Stomach smooth muscle (tissue), 2 donors: ENCODE measurements at regions not wholly inside any gene's neighbourhood (a gene's known extent, or its start where the extent isn't known, plus 50 kb on each side); places are given as distances from the start of the nearest gene placed in this dataset.

Experiments used
- H3K27ac ChIP-seq: one replicate; pipeline ENCODE4 v1.7.0; 2013; ENCODE audit warnings: mild to moderate bottlenecking, low read length, inconsistent platforms
- H3K27me3 ChIP-seq, 2 donors: one replicate each; pipeline ENCODE4 v1.7.0; 2013; ENCODE audit warnings: low read length in 2 of 2; ENCODE audit not compliant: insufficient read depth in 2 of 2, control insufficient read depth in 1 of 2
- H3K36me3 ChIP-seq, 2 donors: one replicate each; pipeline ENCODE4 v1.7.0; 2013; ENCODE audit warnings: low read length in 2 of 2; ENCODE audit not compliant: control insufficient read depth in 2 of 2, insufficient read depth in 2 of 2
- H3K4me1 ChIP-seq: one replicate; pipeline ENCODE4 v1.7.0; 2013; ENCODE audit warnings: low read length; ENCODE audit not compliant: control insufficient read depth, insufficient read depth
- H3K4me3 ChIP-seq, 2 donors: one replicate each; pipeline ENCODE4 v1.7.0; 2013; ENCODE audit warnings: low read length in 2 of 2
- H3K9ac ChIP-seq, 2 donors: one replicate each; pipeline ENCODE4 v1.7.0; 2013; ENCODE audit warnings: low read length in 2 of 2, mild to moderate bottlenecking in 1 of 2
- H3K9me3 ChIP-seq, 2 donors: one replicate each; pipeline ENCODE4 v1.7.0; 2013; ENCODE audit warnings: low read length in 2 of 2; ENCODE audit not compliant: control insufficient read depth in 2 of 2
- donor health status: healthy.
- donor health status: Pancreatic carcinoma.

DNA sequence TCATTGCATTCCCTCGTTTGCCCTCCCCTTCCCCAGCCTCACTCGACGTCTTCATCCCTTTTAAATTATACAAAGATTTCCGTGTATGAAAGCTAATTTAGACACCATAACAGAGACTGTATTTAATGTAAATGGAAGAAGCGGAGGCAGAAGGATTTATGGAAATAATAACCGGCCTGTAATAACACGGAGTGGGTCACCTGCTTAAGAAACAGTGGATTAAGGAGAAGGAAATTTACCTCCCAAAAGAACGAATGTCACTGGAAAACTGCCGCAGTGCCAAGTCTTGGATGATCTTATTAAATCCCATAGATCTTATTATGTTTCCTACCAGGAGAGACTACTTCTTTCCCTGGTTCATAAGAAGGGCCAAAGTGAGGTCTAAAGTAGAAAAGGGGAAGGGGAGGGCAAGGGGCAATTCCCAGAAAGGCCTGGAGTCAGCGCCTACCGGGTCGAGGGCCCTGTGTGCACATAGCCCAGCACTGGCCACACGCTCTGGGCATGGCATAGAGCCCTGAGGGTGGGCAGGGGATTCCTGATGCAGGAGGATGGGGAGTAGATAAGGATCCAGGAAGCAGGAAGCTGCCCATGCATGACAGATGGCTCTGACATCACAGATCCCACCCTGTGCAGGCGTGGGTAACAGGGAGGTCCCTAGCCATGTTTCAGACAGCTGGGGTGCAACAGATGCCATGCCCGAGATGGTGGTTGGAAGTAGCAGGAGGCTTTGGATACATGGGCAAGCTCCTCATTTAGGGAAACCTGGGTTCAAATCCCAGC is 56.2 kb upstream of the RPL38 start:
- Histone ChIP-seq H3K27me3 (peaks cover 0 to 4% of the 10 kb centered on the region in 2 donors), H3K4me1 (no peaks in the 10 kb centered on the region), H3K9ac (no peak overlapping the region), H3K4me3 (no peak overlapping the region), H3K27ac (no peak overlapping the region), H3K9me3 (peaks cover 4 to 6% of the 10 kb centered on the region in 2 donors), H3K36me3 (no peaks in the 10 kb centered on the region)

DNA sequence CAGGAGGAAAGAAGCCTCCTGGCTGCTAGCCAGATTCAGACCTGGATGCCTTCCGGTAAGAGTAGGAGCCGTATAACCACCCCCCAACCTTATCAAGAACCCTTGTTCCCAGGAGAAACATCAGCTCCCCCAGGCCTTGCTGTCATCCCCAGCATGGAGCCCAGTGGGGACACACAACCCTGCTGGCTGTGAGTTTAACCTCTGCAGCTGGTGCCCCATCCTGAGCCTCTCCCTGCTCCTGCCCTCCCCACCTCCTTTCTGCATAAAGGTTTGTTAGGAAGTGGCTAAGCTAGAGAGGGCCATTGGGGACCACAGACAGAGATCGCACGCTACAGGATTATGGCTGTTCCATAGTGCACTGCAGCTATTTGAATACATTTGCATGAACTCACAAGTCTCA is 55.5 kb upstream of the RPL38 start:
- Histone ChIP-seq H3K9ac (no peak overlapping the region), H3K9me3 (peaks cover 4 to 6% of the 10 kb centered on the region in 2 donors), H3K4me3 (no peak overlapping the region), H3K27ac (no peak overlapping the region), H3K27me3 (peaks cover 0 to 4% of the 10 kb centered on the region in 2 donors), H3K36me3 (no peaks in the 10 kb centered on the region), H3K4me1 (peaks cover 2% of the 10 kb centered on the region)

DNA sequence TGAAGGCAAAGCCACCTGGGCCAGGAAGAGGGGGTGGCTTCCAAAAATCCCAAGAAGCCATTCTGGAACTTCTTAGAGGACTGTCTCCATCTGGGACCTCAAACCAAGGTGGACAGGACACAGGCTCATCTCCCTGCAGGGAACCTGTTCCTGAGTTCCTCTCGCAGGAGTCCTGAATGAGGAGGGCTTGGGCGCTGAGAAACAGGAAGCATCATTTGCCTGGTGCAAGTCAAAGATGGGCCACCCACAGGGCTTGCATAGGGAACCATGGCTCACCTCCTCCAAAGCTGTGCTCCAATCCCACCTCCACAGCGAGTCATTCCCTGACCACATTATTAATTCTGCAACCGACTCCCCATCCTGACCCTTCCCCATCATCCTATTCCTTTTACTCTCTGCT is 55.0 kb upstream of the RPL38 start:
- Histone ChIP-seq H3K4me1 (peaks cover 2% of the 10 kb centered on the region), H3K9ac (no peak overlapping the region), H3K9me3 (peaks cover 4 to 6% of the 10 kb centered on the region in 2 donors), H3K36me3 (no peaks in the 10 kb centered on the region), H3K4me3 (no peak overlapping the region), H3K27me3 (peaks cover 1 to 4% of the 10 kb centered on the region in 2 donors), H3K27ac (no peak overlapping the region)

DNA sequence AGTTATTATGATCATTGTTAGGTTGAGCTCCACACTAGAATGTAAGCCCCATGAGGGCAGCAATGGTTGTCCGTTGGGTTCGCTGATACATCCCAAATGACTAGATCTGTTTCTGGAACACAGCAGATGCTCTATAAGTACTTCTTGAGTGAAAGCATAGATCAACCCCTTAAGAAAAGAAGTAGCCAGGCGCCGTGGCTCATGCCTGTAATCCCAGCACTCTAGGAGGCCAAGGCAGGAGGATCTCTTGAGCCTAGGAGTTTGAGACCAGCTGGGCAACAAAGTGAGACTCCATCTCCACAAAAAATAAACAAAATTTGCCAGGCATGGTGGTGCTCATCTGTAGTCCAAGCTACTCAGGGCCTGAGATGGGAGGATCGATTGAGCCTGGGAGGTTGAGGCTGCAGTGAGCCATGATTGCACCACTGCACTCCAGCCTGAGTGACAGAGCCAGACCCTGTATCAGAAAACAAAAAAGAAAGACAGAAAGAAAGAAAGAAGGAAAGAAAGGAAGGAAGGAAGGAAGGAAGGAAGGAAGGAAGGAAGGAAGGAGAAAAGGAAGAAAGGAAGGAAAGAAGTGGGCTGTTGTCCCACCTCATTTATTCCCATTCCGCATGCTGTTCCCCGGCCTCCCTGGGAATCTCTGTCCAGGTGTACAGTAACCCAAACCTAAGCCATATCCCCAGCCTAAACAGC is 54.4 kb upstream of the RPL38 start:
- no peak overlapping the region for H3K27ac ChIP-seq
- no peak overlapping the region for H3K4me3 ChIP-seq
- H3K27me3 ChIP-seq: peaks cover 2 to 4% of the 10 kb centered on the region in 2 donors

DNA sequence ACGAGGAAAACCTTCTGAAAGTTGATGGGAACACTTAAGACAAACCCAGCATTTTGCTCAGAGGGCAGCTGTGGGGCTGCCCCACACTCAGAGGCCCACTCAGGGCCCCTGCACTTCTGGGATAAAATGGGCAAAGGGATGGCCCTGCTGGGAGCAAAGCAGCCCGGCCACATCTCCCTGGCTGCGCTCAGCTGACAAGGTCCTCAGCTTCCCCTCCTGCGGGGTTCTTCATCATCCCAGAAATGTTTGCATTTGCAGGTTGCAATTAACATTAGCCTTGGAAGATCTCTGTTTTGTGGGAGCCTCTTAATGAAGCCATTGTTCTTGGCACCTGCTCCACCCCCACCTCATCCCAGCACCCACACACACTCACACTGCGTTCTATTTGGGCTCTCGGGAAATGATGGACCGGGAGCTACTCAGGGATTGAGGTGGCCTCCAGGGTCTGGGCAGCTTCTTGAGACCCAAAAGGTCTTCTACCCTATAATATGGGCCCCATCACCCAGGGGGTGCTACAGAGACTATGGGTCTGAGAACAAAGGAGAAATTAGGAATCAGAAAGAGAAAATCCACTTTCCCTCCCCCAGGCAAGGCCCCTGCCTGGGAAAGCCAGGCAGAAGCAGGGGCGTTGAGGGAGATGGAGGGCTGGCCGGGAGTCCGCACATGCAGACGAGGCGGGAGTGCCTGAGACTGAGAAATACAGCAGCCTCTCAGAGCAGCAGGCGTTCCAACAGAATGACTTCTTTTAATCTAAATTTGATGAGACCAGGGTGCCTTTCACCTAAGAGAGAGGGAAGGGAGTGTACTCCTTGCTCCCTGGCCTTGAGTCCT is 53.7 kb upstream of the RPL38 start:
- no peak overlapping the region for H3K9ac ChIP-seq
- H3K4me3 ChIP-seq: no peak overlapping the region
- H3K27me3 ChIP-seq: peaks cover 2 to 4% of the 10 kb centered on the region in 2 donors
- H3K9me3 ChIP-seq: no peaks in the 10 kb centered on the region
- H3K4me1 ChIP-seq: peaks cover 2% of the 10 kb centered on the region
- H3K27ac ChIP-seq: no peak overlapping the region
- no peaks in the 10 kb centered on the region for H3K36me3 ChIP-seq

More for the DNA sequence above, 54.4 kb upstream of the RPL38 start:
- Histone ChIP-seq H3K9ac (no peak overlapping the region), H3K4me1 (peaks cover 2% of the 10 kb centered on the region), H3K36me3 (no peaks in the 10 kb centered on the region), H3K9me3 (peaks cover 0 to under 1% of the 10 kb centered on the region in 2 donors)

DNA sequence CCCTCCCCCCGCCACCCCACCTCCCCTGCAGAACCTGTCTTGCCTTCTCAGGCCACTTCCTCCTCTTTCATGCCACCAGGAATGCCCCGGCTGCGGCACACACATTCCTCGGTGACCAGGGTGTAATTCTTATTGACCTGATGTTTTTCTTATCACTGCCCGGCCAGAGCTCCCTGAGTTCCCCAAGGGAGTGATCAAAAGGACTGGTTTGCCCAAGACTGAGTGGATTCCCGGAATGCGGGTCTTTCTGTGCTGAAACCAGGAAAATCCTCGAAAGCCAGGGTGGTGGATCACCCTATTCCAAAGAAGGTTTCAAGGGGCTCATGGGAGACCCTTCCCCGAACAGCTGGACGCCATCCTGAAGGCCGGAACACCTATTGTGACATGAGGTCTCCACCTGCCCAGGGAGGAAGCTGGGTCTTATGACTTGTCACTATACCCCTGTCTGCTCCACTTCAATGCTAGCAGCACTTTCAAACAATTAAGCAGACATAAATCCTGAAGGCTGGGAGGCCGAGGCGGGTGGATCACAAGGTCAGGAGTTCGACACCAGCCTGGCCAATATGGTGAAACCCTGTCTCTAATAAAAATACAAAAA is 53.0 kb upstream of the RPL38 start:
- no peak overlapping the region for H3K9ac ChIP-seq
- H3K36me3 ChIP-seq: no peaks in the 10 kb centered on the region
- no peaks in the 10 kb centered on the region for H3K9me3 ChIP-seq
- H3K4me1 ChIP-seq: peaks cover 2% of the 10 kb centered on the region
- peaks cover 2 to 4% of the 10 kb centered on the region in 2 donors for H3K27me3 ChIP-seq
- no peak overlapping the region for H3K4me3 ChIP-seq
- no peak overlapping the region for H3K27ac ChIP-seq

DNA sequence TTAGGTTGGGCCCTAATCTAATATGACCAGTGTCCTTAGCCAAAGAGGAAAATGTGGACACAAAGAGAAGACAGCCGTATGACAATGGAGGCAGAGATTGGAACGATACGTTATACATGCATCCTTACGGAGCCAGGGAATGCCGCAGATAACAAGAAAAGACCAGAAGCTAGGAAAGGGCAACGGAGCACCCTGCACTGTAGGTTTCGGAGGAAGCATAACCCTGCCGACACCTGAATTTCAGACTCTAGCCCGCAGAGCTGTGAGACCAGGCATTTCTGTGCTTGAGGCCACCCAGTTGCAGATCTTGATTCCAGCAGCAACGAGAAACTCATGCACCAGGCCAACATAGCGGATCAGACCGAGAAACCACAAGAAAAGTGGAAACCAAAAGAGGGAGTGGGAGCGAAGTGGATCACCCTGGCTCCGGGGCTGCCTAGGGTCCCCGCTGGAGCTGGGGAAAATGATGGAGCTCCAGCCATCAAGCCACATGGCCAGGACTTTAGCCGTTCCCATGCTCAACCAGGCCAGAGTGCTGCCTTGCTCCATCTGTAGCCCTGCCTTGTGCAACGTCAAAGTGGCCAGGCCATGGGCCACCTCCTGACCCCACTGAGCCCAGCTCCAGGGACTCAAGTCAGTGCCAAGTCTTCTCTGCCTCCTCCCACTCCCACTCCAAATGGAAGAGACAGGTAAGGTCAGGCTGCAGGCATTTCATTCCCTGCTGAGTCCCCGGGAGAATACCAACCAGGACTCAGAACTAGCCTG is 51.7 kb upstream of the RPL38 start:
- Histone ChIP-seq H3K4me1 (peaks cover 2% of the 10 kb centered on the region), H3K4me3 (no peak overlapping the region), H3K27ac (no peak overlapping the region), H3K36me3 (no peaks in the 10 kb centered on the region), H3K27me3 (peaks cover 0 to 6% of the 10 kb centered on the region in 2 donors), H3K9me3 (peaks cover 0 to under 1% of the 10 kb centered on the region in 2 donors), H3K9ac (no peak overlapping the region)

DNA sequence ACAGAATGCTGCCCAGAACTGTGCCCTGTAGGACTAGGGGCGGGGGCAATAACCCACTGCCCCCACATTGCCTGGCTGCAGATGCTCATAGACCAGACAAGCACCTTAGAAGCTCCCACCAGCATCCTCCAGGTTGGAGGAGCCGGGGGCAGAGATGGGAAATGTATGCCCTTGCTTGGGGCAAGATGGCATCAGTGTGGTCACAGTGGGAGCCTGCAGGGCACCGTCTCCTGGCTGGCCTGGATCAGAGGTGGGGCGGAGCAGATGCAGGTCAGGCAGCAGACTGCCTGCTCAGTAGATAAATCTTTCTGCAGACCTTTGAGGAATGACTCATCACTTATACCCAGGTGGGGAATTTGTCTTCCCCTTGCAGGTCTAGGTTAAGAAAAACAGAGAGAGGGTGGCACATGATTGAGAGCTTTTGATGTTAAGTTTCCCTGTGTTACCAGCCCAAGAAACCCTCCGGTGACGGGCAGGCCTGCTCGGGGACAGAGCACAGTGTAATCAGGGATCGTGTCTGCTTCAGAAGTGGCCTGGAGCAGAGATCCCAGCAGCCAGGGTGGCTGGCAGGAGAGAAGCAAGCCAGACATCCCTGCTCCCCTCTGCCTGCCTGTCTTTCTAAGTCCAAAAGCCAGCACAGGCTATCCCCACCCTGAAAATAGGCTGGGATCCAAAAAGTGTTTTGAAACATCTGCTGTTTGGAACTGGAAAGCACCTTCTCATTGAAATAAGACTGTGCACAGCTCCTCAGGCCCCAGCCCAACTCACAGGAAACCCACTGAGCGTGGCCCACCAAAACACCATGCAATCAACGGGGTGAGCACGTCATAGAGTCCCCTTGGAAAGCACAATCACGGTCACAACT is 50.7 kb upstream of the RPL38 start:
- H3K27ac ChIP-seq: no peak overlapping the region
- H3K4me1 ChIP-seq: peaks cover 2% of the 10 kb centered on the region
- no peak overlapping the region for H3K4me3 ChIP-seq
- H3K9me3 ChIP-seq: peaks cover 0 to 4% of the 10 kb centered on the region in 2 donors
- H3K36me3 ChIP-seq: no peaks in the 10 kb centered on the region
- H3K9ac ChIP-seq: no peak overlapping the region
- peaks cover 0 to 6% of the 10 kb centered on the region in 2 donors for H3K27me3 ChIP-seq

DNA sequence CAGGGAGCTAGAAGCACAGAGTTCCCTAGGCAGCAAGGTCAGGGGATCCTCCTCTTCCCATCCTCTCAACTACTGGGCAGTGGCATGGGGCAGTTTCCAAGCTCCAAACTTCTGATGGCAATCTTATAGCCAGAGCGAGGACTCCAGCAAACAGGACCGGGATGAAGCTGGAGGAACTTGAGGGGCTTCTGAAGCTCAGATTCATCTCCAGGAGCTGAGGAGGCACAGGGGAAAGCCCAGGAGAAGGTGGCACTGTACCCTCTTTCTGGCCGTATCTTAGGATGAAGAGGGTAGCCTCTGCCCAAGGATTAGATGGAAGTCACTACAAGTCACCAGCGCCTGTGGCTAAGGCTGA is 50.0 kb upstream of the RPL38 start:
- H3K27me3 ChIP-seq: peaks cover 0 to 6% of the 10 kb centered on the region in 2 donors
- peaks cover 0 to 8% of the 10 kb centered on the region in 2 donors for H3K9me3 ChIP-seq
- H3K27ac ChIP-seq: no peak overlapping the region
- no peak overlapping the region for H3K4me3 ChIP-seq
- H3K36me3 ChIP-seq: no peaks in the 10 kb centered on the region
- peaks cover 2% of the 10 kb centered on the region for H3K4me1 ChIP-seq
- no peak overlapping the region for H3K9ac ChIP-seq
